ENCODE measurements at regions not wholly inside any gene's neighbourhood (a gene's known extent, or its start where the extent isn't known, plus 50 kb on each side); places are given as distances from the start of the nearest gene placed in this dataset.

DNA sequence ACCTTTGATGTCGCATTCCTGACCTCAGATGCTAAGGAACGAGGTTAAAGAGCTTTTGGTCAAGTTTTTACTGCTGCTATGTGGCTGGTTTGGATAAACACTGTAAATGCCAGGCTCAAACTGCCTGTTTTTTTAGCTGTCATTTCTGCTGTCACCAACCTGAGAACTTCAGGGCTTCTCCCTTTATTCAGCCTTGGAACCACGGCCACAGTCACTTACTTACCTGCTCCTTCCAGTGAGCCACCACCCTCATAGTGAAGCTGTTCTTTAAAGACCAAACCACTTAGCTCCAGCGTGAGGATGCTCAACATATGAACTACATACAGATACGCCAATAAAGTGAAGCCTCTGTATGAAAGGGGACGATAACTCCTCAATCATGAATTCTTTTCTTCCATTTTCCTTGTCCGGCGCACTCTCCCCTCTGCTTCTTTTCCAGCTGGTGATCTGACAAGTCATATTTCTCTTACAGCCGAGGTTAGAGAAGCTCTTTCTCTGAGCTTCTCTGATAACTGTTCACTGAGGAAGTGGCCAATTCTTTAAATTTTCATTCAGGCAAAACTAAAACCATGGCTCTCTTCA lies 152.8 kb upstream of the ANK2 start:
- DNase-seq, result no peak

DNA sequence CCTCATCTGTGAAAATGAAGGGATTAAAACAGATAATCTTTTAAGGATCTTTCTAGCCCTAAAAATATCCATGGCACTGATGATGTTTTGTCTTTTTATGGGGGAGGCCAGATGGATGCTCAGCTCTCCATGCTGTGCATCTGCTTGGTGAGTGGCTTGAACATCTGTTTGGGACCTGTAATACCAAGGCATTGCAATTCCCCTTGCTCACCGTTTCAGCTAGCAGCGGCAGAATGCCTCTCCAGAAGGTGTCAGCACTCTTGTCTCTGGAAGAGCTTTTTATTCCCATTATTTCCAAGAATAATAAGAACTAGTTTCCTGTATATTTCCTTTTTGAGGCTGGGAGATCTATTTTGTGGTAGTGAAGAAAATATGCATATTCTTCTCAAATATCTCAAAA lies 151.9 kb upstream of the ANK2 start:
- no peak for DNase-seq

- DNase-seq, result no peak
These were observed 150.9 kb upstream of the ANK2 start for GRCh38 chr4:112898357-112899141.

DNA sequence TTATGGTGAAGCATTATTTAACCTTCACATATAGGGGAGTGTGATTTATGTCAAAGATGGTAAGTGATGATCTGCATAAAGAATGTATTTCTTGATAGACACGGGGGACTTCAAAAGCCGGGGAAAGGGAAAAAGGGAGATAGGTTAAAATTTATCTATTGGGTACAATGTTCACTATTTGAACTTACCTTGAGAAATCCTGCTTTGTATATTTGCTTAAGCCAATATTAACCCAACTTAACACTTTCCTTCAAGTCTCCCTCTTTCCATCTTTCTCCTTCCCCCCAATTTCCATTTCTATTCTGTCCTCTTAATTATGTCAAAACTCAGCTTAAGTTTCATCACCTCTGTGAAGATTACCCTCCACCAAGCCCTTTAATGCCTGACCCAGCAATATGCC lies 149.0 kb upstream of the ANK2 start:
- DNase-seq, result no peak

DNA sequence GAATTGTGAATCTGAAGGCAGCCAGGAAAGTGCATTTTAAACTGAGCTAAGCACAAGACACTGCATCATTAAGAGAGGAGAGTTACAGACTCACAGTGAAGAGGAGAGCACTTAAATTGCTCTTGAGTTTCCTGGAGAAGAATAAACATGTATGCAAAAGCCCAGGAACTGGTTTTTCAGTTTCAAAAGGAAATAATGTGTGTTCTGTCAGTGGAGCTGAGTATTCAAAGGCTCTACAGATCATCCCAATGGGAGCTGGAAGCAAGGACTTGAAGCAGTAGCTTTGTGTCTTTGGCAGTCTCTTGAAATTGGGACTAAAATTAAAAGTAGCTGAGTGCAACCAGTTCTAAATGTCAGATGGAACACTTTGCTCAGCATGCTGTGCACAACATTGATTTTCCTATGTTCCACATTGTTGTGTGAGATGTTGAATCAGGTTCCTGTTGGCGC lies 147.5 kb upstream of the ANK2 start:
- DNase-seq, result peak; percentile 21

DNA sequence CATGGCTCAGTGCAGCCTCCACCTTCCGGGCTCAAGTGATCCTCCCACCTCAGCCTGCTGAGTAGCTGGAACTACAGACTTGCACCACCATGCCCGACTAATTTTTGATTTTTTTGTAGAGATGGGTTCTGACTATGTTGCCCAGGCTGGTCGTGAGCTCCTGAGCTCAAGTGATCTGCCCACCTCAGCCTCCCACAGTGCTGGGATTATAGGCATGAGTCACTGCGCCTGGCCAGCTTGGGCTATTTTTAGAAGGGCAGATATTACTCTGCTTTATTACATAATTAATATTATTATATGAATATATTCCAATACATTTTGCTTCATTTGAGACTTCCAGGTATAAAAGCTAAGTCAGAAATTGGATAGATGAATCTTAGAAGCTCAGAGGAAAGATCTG lies 143.7 kb upstream of the ANK2 start:
- DNase-seq, result no peak

GRCh38 chr4:112908511-112908910 lies 140.9 kb upstream of the ANK2 start:
- DNase-seq, result no peak

GRCh38 chr4:112910109-112910736 lies 139.2 kb upstream of the ANK2 start:
- no peak for DNase-seq

DNA sequence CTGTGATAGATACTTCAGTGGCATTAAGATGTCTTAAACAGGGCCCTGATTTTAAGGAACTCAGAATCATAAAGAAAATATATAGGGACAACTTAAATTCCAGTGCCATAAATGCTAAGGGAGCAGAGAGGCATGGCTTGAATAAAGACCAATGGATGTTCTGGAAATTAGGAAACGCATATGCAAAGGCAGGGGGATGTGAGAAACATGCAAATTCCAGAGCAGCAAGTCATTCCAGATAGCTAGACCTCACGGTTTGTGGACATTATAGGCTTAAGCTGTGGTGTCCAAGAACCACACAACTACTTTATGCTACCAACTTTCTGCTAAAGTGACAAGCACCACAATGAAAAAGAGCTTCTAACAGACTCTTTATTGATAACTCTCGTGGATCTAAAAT lies 132.6 kb upstream of the ANK2 start:
- DNase-seq, result no peak

GRCh38 chr4:112923516-112923915 lies 125.9 kb upstream of the ANK2 start:
- no peak for DNase-seq

DNA sequence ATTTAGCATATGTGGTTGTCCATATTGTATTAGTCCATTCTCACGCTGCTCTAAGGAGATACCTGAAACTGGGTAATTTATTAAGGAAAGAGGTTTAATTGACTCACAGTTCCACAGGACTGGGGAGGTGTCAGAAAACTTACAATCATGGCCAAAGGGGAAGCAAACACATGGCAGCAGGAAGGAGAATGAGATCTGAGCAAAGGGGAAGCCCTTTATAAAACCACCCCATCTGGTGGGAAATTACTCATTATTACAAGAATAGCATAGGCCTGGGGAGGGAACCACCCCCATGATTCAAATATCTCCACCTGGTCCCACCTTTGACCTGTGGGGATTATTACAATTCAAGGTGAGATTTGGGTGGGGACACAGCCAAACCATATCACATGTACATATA lies 122.6 kb upstream of the ANK2 start:
- DNase-seq, result no peak

GRCh38 chr4:112927544-112927943 lies 121.9 kb upstream of the ANK2 start:
- no peak for DNase-seq

DNA sequence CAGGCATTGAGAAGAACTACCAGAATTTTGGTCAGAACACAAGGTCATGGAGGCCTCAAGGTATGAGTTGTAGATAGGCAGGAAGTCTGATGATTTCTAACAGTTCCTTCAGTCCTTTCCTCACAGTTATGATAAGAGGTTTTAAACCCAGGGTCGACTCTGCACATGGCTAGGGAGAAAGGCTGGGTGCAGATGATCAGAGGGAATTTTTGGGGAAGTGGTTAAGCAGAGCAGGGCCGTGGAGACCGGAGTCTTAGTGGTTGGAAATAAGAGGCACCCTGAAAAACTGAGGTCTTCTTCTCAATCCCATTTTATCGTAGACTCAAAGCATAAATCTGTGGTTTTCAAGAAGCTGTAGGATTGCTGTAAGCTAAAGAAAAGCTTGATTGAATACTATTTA lies 118.5 kb upstream of the ANK2 start:
- DNase-seq, result no peak

- DNase-seq, result no peak
These were observed 115.7 kb upstream of the ANK2 start for GRCh38 chr4:112933790-112934189.

GRCh38 chr4:112938461-112939058 lies 110.9 kb upstream of the ANK2 start:
- no peak for DNase-seq

DNA sequence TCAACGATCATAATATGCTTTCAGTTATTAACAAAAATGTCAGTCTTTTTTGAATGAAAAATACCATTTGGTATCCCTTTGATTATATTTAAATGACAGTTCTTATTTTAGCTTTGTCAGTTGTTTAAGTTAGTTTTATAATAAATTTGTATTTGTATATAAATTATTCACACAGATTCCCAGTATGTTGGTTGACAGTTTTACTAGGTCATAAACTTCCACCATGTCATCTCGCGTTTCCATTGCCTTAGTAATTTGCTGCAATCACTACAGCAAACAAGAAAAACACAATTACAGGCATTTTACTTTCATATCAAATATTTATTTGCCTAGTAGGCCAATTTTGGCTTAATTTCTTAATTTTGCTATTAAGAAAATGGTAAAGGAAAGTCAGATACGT lies 109.6 kb upstream of the ANK2 start:
- DNase-seq, result no peak

- DNase-seq, result no peak
These were observed 109.1 kb upstream of the ANK2 start for GRCh38 chr4:112940336-112940735.

GRCh38 chr4:112942077-112942476 lies 107.4 kb upstream of the ANK2 start:
- DNase-seq, result peak; percentile 8

- DNase-seq, result no peak
These were observed 106.5 kb upstream of the ANK2 start for GRCh38 chr4:112942997-112943396.

GRCh38 chr4:112944006-112944405 lies 105.4 kb upstream of the ANK2 start:
- DNase-seq, result no peak

GRCh38 chr4:112946127-112946526 lies 103.3 kb upstream of the ANK2 start:
- no peak for DNase-seq

- no peak for DNase-seq
These were observed 101.8 kb upstream of the ANK2 start for GRCh38 chr4:112947616-112948015.

GRCh38 chr4:112951362-112952312 lies 97.8 kb upstream of the ANK2 start:
- DNase-seq, result no peak
